ENCODE measurements at regions not wholly inside any gene's neighbourhood (a gene's known extent, or its start where the extent isn't known, plus 50 kb on each side); places are given as distances from the start of the nearest gene placed in this dataset.

DNA sequence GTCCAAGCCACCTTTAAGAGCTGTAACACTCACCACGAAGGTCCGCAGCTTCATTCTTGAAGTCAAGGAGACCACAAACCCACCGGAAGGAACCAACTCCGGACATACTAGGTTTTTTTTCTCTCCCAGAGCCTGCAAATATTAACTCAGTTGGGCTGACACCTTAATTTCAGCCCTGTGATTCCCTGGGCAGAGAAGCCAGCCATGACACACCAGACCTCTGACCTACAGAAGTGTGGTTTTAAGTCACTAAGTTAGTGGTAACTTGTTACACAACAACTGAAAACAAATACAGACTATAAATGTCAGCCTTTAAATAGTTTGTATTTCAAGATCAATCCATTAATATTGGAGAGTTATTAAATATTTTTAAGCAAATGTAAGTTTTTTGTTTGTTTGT, 855.1 kb downstream of the TMEM182 start:
- TF ChIP-seq POLR2A (IDR thresholded peaks at IDR 0.05; ENCODE audit: low read depth, low read length): no peak
- TF ChIP-seq TAF1 (IDR thresholded peaks at IDR 0.05; ENCODE audit: low read depth, low read length): no peak
- TF ChIP-seq POLR2AphosphoS5 (IDR thresholded peaks at IDR 0.05; ENCODE audit: low read depth, low read length): no peak

All from GM12891 (cell line).